ENCODE measurements at regions not wholly inside any gene's neighbourhood (a gene's known extent, or its start where the extent isn't known, plus 50 kb on each side); places are given as distances from the start of the nearest gene placed in this dataset.
"Not testable (repeated sequence)": the region's sequence is repeated elsewhere in the genome, so short reads cannot be mapped to it uniquely, and the experiment has no call there.

GRCh38 chr13:46455924-46456323 lies 68.9 kb upstream of the RUBCNL start:
- TF ChIP-seq YY1 (IDR thresholded peaks at IDR 0.05; ENCODE audit: insufficient read depth, insufficient read length); SUZ12 (IDR thresholded peaks at IDR 0.05; ENCODE audit: extremely low read depth, insufficient read depth, insufficient read length); ZNF274 (IDR thresholded peaks at IDR 0.05; ENCODE audit: low read depth, low read length): not testable (repeated sequence)
